ENCODE measurements at regions not wholly inside any gene's neighbourhood (a gene's known extent, or its start where the extent isn't known, plus 50 kb on each side); places are given as distances from the start of the nearest gene placed in this dataset.

DNA sequence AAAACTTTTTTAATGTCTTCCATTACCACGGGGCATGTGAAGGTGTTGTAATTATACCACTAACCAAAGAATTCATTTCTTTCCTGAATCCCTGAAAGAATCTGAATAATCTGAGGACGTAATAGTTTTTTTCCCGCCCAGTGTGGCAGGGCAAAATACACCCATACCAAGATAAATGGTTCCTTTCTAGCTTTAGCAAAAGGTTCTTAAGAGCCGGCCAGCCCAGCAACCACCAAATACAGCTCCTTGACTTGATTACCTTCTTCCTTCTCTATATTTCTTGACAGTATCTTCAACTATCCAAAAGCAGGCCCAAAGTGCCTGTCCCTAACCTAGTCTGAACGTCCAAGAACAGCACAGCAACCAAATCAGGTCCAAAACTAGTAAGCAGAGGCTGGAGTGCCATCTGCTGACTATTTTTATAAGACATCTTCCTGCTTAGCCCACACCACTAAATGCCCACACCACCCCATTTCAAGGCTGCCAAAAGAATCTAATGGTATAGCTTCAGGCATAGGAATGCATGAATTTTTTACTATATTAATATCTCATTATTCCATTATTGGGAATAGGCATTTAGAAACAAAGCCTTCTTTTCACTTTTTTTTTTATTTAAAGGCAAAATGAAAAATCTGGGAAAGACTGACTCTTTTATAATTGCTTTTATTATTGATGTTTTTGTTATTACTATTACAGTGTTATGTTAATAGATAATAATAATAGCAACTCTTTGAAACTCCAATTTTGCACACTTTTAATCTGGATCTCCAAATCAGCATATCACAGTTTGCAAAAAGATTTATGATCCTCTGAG lies 524.4 kb downstream of the MED13L start:
- Histone ChIP-seq H3K4me2 (ENCODE audit: low read depth, low read length, poor library complexity, severe bottlenecking) (no peak overlapping the region), H3K9me3 (ENCODE audit: low read length) (no peaks in the 10 kb centered on the region)
- DNase-seq, result peak; percentile 76

DNA sequence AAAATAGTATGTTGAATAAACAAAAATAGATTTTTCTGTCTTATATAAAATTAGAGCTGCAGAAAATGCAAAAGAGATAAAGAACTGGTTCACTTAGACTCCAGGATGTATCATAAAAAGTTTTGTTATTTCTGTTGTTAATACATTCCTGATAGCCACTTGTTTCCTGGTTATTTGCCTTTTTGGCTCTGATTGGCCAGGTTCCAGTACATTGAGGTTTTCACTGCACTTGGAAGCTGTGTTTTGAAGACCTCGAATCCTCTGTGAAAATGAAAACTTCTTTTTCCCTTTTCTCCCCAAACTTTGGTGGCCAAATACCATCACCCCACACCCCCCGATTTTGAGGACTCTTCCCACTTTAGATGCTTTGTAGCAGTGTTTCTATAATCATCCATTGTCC lies 525.3 kb downstream of the MED13L start:
- no peaks in the 10 kb centered on the region for H3K79me2 ChIP-seq (ENCODE audit: low read length)
- H3K9me3 ChIP-seq (ENCODE audit: low read length), result no peaks in the 10 kb centered on the region
- H3K36me3 ChIP-seq (ENCODE audit: insufficient read depth, low read length), result no peaks in the 10 kb centered on the region
- no peaks in the 10 kb centered on the region for H3K9me2 ChIP-seq (replicated peaks; ENCODE audit: insufficient read depth, low read length)
- no peak overlapping the region for H3K4me2 ChIP-seq (ENCODE audit: low read depth, low read length, poor library complexity, severe bottlenecking)
- no peaks in the 10 kb centered on the region for H3K27me3 ChIP-seq (ENCODE audit: low read length)
- H2AFZ ChIP-seq (ENCODE audit: low read length), result no peak overlapping the region
- H3K4me3 ChIP-seq (ENCODE audit: low read length), result no peak overlapping the region
- no peak overlapping the region for H3K27ac ChIP-seq (ENCODE audit: low read length)
- no peaks in the 10 kb centered on the region for H3K4me1 ChIP-seq (ENCODE audit: low read length)
- H4K20me1 ChIP-seq (ENCODE audit: insufficient read depth, low read depth, low read length), result no peaks in the 10 kb centered on the region
- no peak overlapping the region for H3K9ac ChIP-seq (ENCODE audit: low read length)
- no peak for DNase-seq

More for the DNA sequence above, 524.4 kb downstream of the MED13L start:
- Histone ChIP-seq H3K27ac (ENCODE audit: low read length) (no peak overlapping the region), H3K4me1 (ENCODE audit: low read length) (no peaks in the 10 kb centered on the region), H2AFZ (ENCODE audit: low read length) (no peak overlapping the region), H3K9ac (ENCODE audit: low read length) (no peak overlapping the region), H4K20me1 (ENCODE audit: insufficient read depth, low read depth, low read length) (no peaks in the 10 kb centered on the region), H3K36me3 (ENCODE audit: insufficient read depth, low read length) (no peaks in the 10 kb centered on the region), H3K27me3 (ENCODE audit: low read length) (no peaks in the 10 kb centered on the region), H3K9me2 (replicated peaks; ENCODE audit: insufficient read depth, low read length) (no peaks in the 10 kb centered on the region), H3K4me3 (ENCODE audit: low read length) (no peak overlapping the region), H3K79me2 (ENCODE audit: low read length) (no peaks in the 10 kb centered on the region)

DNA sequence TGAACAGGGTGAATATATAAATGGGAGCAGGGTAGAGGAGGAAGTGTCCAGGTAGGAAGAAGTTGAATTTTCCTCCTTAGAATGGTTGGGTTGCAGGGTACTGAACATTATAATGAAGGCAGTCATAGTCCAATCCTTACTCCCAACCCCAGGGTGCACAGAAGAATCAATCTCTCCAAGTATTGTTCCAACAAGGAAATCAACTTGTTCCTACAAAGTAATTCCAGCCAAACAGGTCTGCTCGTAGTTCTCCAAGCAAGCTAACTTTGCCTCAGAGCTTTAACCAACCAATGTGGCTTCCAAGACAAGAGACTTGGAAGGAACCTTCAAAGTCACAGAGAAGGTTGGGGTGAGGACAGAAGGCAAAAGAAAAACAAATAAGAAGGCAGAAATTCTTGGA lies 527.2 kb downstream of the MED13L start:
- Histone ChIP-seq H3K9ac (ENCODE audit: low read length) (no peak overlapping the region), H3K27me3 (ENCODE audit: low read length) (no peaks in the 10 kb centered on the region), H4K20me1 (ENCODE audit: insufficient read depth, low read depth, low read length) (no peaks in the 10 kb centered on the region), H3K9me3 (ENCODE audit: low read length) (no peaks in the 10 kb centered on the region), H3K79me2 (ENCODE audit: low read length) (no peaks in the 10 kb centered on the region), H2AFZ (ENCODE audit: low read length) (no peak overlapping the region), H3K4me2 (ENCODE audit: low read depth, low read length, poor library complexity, severe bottlenecking) (no peak overlapping the region), H3K27ac (ENCODE audit: low read length) (no peak overlapping the region), H3K4me3 (ENCODE audit: low read length) (no peak overlapping the region), H3K36me3 (ENCODE audit: insufficient read depth, low read length) (no peaks in the 10 kb centered on the region), H3K9me2 (replicated peaks; ENCODE audit: insufficient read depth, low read length) (no peaks in the 10 kb centered on the region), H3K4me1 (ENCODE audit: low read length) (no peaks in the 10 kb centered on the region)
- no peak for DNase-seq

DNA sequence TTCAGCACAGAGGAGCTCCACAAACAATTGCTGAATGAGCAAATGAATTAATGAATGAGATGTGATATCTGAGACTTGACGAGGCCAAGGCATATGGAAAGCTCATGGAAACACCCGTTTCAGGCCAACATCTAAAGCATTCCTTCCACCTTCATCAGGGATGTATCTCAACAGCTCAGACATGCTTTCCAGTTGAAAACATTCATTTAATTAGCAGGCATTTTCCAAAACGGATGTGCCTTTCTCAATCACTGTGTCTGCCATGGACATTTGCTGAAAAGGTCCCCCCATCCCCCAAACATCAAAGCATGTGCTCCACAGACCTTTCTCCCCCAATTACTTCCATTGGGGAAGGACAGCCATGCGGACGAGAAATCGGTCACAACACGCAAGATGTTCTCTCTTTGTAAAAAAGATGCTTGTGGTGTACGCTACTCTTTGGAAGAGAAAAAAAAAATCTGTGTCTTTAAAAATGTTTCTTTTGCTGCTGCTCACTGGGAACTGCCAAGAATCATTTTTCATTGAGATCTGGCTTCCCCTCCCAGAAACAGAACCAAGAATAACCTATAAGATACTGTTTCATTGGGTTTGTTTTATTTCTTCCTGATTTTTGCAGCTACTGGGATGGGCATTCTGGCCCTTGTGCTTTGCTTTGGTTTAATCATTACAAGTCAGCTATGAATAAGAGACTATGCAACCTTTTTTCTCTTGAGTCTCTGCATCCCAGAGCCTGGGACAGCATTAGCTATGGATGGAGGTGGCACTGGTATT lies 528.2 kb downstream of the MED13L start:
- Histone ChIP-seq H2AFZ (ENCODE audit: low read length) (no peak overlapping the region), H3K27ac (ENCODE audit: low read length) (no peak overlapping the region), H4K20me1 (ENCODE audit: insufficient read depth, low read depth, low read length) (no peaks in the 10 kb centered on the region), H3K4me2 (ENCODE audit: low read depth, low read length, poor library complexity, severe bottlenecking) (no peak overlapping the region), H3K9me3 (ENCODE audit: low read length) (no peaks in the 10 kb centered on the region), H3K4me1 (ENCODE audit: low read length) (no peaks in the 10 kb centered on the region), H3K9me2 (replicated peaks; ENCODE audit: insufficient read depth, low read length) (no peaks in the 10 kb centered on the region), H3K36me3 (ENCODE audit: insufficient read depth, low read length) (no peaks in the 10 kb centered on the region), H3K9ac (ENCODE audit: low read length) (no peak overlapping the region), H3K79me2 (ENCODE audit: low read length) (no peaks in the 10 kb centered on the region), H3K4me3 (ENCODE audit: low read length) (no peak overlapping the region), H3K27me3 (ENCODE audit: low read length) (no peaks in the 10 kb centered on the region)
- no peak for DNase-seq

DNA sequence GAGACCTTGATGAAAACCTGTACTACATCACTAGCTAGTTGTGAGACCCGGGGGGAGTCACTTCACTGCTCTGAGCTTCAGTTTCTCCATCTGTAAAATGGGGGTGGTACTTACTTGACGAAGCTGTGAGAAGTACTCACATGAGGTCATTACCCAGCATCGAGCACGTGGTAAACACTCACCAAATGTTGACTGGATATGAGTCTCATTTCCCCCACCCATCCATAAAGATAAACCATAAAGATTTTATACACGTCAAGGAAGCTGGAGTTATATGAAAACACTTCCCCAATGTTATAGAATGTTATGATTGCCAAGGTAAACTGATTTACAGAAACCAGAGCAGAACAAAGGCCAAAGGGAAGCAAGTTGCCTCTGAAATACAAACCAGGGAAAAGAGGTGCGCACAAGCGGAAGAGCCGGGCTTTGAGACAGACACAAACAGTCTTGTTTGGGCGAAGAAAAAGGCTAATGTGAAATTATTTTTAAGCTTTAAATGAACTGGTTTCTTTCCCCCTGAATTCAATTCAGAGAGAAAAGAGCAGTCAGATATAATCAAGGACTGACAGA lies 536.8 kb downstream of the MED13L start:
- Histone ChIP-seq H3K9me2 (replicated peaks; ENCODE audit: insufficient read depth, low read length) (no peaks in the 10 kb centered on the region), H3K36me3 (ENCODE audit: insufficient read depth, low read length) (no peaks in the 10 kb centered on the region), H3K4me3 (ENCODE audit: low read length) (no peak overlapping the region), H2AFZ (ENCODE audit: low read length) (no peak overlapping the region), H3K4me2 (ENCODE audit: low read depth, low read length, poor library complexity, severe bottlenecking) (no peak overlapping the region), H3K9me3 (ENCODE audit: low read length) (no peaks in the 10 kb centered on the region), H3K4me1 (ENCODE audit: low read length) (no peaks in the 10 kb centered on the region), H3K79me2 (ENCODE audit: low read length) (no peaks in the 10 kb centered on the region), H3K27ac (ENCODE audit: low read length) (no peak overlapping the region), H4K20me1 (ENCODE audit: insufficient read depth, low read depth, low read length) (no peaks in the 10 kb centered on the region), H3K27me3 (ENCODE audit: low read length) (no peaks in the 10 kb centered on the region), H3K9ac (ENCODE audit: low read length) (no peak overlapping the region)
- no peak for DNase-seq

DNA sequence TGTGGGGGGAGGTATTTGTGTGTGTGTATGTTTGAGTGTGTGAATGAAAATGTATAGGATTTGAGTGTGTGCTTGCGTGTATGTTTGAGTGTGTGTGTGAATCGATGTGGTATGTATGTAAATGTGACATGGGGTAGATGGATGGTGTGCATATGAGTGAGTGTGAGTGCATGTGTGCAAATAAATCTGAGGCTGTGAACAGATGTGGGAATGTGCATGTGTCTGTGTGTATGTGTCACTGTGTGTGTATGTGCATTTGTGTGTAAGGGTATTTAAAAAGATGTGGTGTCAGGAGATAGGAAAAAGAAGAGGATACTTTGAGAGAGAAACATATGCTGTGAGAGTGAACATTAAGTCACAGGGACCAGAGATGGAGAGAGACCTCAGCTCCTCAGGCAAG lies 539.6 kb downstream of the MED13L start:
- Histone ChIP-seq H3K36me3 (ENCODE audit: insufficient read depth, low read length) (no peaks in the 10 kb centered on the region), H3K9me2 (replicated peaks; ENCODE audit: insufficient read depth, low read length) (no peaks in the 10 kb centered on the region), H3K27ac (ENCODE audit: low read length) (no peak overlapping the region), H3K9me3 (ENCODE audit: low read length) (no peaks in the 10 kb centered on the region), H3K79me2 (ENCODE audit: low read length) (no peaks in the 10 kb centered on the region), H3K4me1 (ENCODE audit: low read length) (no peaks in the 10 kb centered on the region), H3K27me3 (ENCODE audit: low read length) (no peaks in the 10 kb centered on the region), H3K9ac (ENCODE audit: low read length) (no peak overlapping the region), H3K4me2 (ENCODE audit: low read depth, low read length, poor library complexity, severe bottlenecking) (no peak overlapping the region), H4K20me1 (ENCODE audit: insufficient read depth, low read depth, low read length) (no peaks in the 10 kb centered on the region), H2AFZ (ENCODE audit: low read length) (no peak overlapping the region), H3K4me3 (ENCODE audit: low read length) (no peak overlapping the region)
- DNase-seq, result no peak

DNA sequence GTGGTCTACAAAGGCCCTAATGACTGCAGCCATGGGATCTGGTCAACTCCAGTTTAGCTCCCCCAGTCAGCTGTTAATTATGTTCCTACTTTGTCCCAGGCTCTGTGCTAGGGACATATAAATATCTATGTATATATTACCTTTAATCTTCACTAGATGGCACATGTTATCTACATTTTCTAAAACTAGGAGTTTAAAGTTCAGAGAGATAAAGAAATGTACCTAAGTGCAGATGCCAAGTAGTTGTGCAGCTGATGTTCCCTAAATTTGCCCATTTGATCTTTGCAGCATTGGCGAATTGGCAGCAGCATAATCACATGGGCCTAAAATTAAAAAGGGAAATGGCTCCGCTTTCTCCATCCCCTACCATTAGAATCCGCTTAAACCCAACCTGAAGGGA lies 541.1 kb downstream of the MED13L start:
- Histone ChIP-seq H2AFZ (ENCODE audit: low read length) (no peak overlapping the region), H3K4me1 (ENCODE audit: low read length) (no peaks in the 10 kb centered on the region), H3K27me3 (ENCODE audit: low read length) (no peaks in the 10 kb centered on the region), H3K9me3 (ENCODE audit: low read length) (no peaks in the 10 kb centered on the region), H3K4me3 (ENCODE audit: low read length) (no peak overlapping the region), H3K36me3 (ENCODE audit: insufficient read depth, low read length) (no peaks in the 10 kb centered on the region), H4K20me1 (ENCODE audit: insufficient read depth, low read depth, low read length) (no peaks in the 10 kb centered on the region), H3K9me2 (replicated peaks; ENCODE audit: insufficient read depth, low read length) (no peaks in the 10 kb centered on the region), H3K9ac (ENCODE audit: low read length) (no peak overlapping the region), H3K27ac (ENCODE audit: low read length) (no peak overlapping the region), H3K4me2 (ENCODE audit: low read depth, low read length, poor library complexity, severe bottlenecking) (no peak overlapping the region), H3K79me2 (ENCODE audit: low read length) (no peaks in the 10 kb centered on the region)
- no peak for DNase-seq

DNA sequence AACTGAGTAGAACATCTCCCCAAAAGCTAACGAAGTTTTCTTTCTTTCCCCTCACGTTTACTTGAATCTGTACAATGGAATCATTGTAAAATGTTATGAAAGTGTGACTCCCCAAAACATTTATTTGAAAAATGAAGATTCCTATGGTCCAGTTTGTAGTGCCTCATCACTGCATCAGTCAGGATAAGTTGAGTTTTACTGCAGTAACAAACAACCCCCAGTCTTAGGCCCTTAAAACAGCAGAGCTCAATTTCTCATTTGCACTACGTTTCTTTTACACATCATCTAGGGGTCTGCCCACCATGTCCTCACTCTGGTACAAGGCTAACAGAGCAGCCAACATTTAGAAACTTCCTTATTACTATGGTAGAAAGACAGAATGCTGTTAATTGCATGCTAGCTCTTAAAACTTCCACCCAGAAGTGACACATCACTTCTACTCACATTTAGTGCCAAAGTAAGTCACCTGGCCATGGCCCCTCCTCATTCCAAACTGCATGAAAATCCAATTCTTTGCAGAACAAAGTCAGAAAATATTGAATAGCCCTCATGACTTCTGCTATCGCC lies 546.4 kb downstream of the MED13L start:
- no peak overlapping the region for H3K4me3 ChIP-seq (ENCODE audit: low read length)
- no peak overlapping the region for H3K9ac ChIP-seq (ENCODE audit: low read length)
- no peak overlapping the region for H3K4me2 ChIP-seq (ENCODE audit: low read depth, low read length, poor library complexity, severe bottlenecking)
- no peaks in the 10 kb centered on the region for H3K9me3 ChIP-seq (ENCODE audit: low read length)
- no peaks in the 10 kb centered on the region for H3K9me2 ChIP-seq (replicated peaks; ENCODE audit: insufficient read depth, low read length)
- H3K27me3 ChIP-seq (ENCODE audit: low read length), result no peaks in the 10 kb centered on the region
- H4K20me1 ChIP-seq (ENCODE audit: insufficient read depth, low read depth, low read length), result no peaks in the 10 kb centered on the region
- H3K27ac ChIP-seq (ENCODE audit: low read length), result no peak overlapping the region
- H2AFZ ChIP-seq (ENCODE audit: low read length), result no peak overlapping the region
- no peak for DNase-seq
- H3K36me3 ChIP-seq (ENCODE audit: insufficient read depth, low read length), result no peaks in the 10 kb centered on the region
- H3K4me1 ChIP-seq (ENCODE audit: low read length), result no peaks in the 10 kb centered on the region
- H3K79me2 ChIP-seq (ENCODE audit: low read length), result no peaks in the 10 kb centered on the region

Data from Karpas-422 (cell line).